ENCODE measurements at regions not wholly inside any gene's neighbourhood (a gene's known extent, or its start where the extent isn't known, plus 50 kb on each side); places are given as distances from the start of the nearest gene placed in this dataset.

DNA sequence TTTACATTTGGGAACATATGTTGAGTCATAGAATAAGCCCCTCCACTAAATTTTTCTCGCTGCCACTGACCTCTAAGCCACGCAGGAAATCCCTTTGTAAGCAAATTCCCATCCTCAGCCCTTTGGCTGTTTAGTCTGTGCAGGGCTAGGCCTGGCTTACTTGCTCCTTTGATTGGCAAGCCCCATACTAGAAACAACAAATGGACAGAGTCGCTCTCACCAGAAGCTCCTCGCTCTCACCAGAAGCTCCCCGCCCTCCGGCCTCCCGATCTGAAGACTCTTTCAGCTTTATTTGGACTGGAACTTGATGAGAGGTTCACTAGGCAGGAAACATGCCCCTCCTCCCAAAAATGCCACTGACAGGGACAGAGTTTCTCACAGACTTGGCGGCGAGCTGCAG is 149.2 kb upstream of the EXOC2 start:
- no peaks in the 10 kb centered on the region for H3K9me3 Mint-ChIP-seq (ENCODE audit: unreplicated experiment)
- intact Hi-C loops (cut with micrococcal nuclease; ENCODE audit: unreplicated experiment), result no loop called here
- Histone ChIP-seq H3K4me1 (no peaks in the 10 kb centered on the region), H3K9me3 (no peaks in the 10 kb centered on the region), H3K4me3 (ENCODE audit: low read depth, low read length) (no peak overlapping the region), H3K36me3 (ENCODE audit: control insufficient read depth, insufficient read depth, low read length) (no peaks in the 10 kb centered on the region), H3K27me3 (replicated peaks; ENCODE audit: control insufficient read depth, insufficient read depth, low read length) (no peaks in the 10 kb centered on the region)
- ChIA-PET CTCF (no interaction called here), POLR2A (no interaction called here)
- no peaks in the 10 kb centered on the region for H3K4me1 Mint-ChIP-seq (ENCODE audit: low read depth, unreplicated experiment)
- DNase-seq, result no peak
- H3K27ac Mint-ChIP-seq (ENCODE audit: unreplicated experiment), result no peak overlapping the region
- H3K36me3 Mint-ChIP-seq (ENCODE audit: insufficient read depth, unreplicated experiment), result no peaks in the 10 kb centered on the region
- TF ChIP-seq CTCF (IDR thresholded peaks at IDR 0.05; ENCODE audit: insufficient read depth in 1 of 2, low read depth in 1 of 2, low read length in 1 of 2, severe bottlenecking in 1 of 2, unreplicated experiment in 1 of 2), result no peak
- no peak overlapping the region for H3K4me3 Mint-ChIP-seq (ENCODE audit: unreplicated experiment)
- H3K27me3 Mint-ChIP-seq (ENCODE audit: insufficient read depth, unreplicated experiment), result peaks cover 2% of the 10 kb centered on the region
- BruUV-seq (replicated peaks), result no TSS peak

GRCh38 chr6:841569-841968 is 148.6 kb upstream of the EXOC2 start:
- H3K4me1 Mint-ChIP-seq (ENCODE audit: low read depth, unreplicated experiment), result no peaks in the 10 kb centered on the region
- ChIA-PET POLR2A (no interaction called here), CTCF (no interaction called here)
- H3K27ac Mint-ChIP-seq (ENCODE audit: unreplicated experiment), result no peak overlapping the region
- no peaks in the 10 kb centered on the region for H3K36me3 Mint-ChIP-seq (ENCODE audit: insufficient read depth, unreplicated experiment)
- H3K9me3 Mint-ChIP-seq (ENCODE audit: unreplicated experiment), result no peaks in the 10 kb centered on the region
- H3K36me3 ChIP-seq (ENCODE audit: control insufficient read depth, insufficient read depth, low read length), result no peaks in the 10 kb centered on the region
- no TSS peak for BruUV-seq (replicated peaks)
- intact Hi-C loops (cut with micrococcal nuclease; ENCODE audit: unreplicated experiment), result no loop called here
- peaks cover 2% of the 10 kb centered on the region for H3K27me3 Mint-ChIP-seq (ENCODE audit: insufficient read depth, unreplicated experiment)
- DNase-seq, result no peak
- no peak for TF ChIP-seq CTCF (IDR thresholded peaks at IDR 0.05; ENCODE audit: insufficient read depth in 1 of 2, low read depth in 1 of 2, low read length in 1 of 2, severe bottlenecking in 1 of 2, unreplicated experiment in 1 of 2)
- no peaks in the 10 kb centered on the region for H3K27me3 ChIP-seq (replicated peaks; ENCODE audit: control insufficient read depth, insufficient read depth, low read length)
- H3K4me3 Mint-ChIP-seq (ENCODE audit: unreplicated experiment), result no peak overlapping the region
- H3K4me3 ChIP-seq (ENCODE audit: low read depth, low read length), result no peak overlapping the region
- H3K4me1 ChIP-seq, result no peaks in the 10 kb centered on the region
- no peaks in the 10 kb centered on the region for H3K9me3 ChIP-seq

- Mint-ChIP-seq H3K4me3 (ENCODE audit: unreplicated experiment) (no peak overlapping the region), H3K9me3 (ENCODE audit: unreplicated experiment) (peaks cover 6% of the 10 kb centered on the region), H3K27ac (ENCODE audit: unreplicated experiment) (no peak overlapping the region), H3K36me3 (ENCODE audit: insufficient read depth, unreplicated experiment) (no peaks in the 10 kb centered on the region), H3K4me1 (ENCODE audit: low read depth, unreplicated experiment) (no peaks in the 10 kb centered on the region), H3K27me3 (ENCODE audit: insufficient read depth, unreplicated experiment) (peaks cover 2% of the 10 kb centered on the region)
- no peak for DNase-seq
- Histone ChIP-seq H3K4me3 (ENCODE audit: low read depth, low read length) (no peak overlapping the region), H3K36me3 (ENCODE audit: control insufficient read depth, insufficient read depth, low read length) (no peaks in the 10 kb centered on the region), H3K9me3 (no peaks in the 10 kb centered on the region), H3K27me3 (replicated peaks; ENCODE audit: control insufficient read depth, insufficient read depth, low read length) (no peaks in the 10 kb centered on the region), H3K4me1 (0 out of 2 replicates have a peak, but pooled peaks cover 8% of the 10 kb centered on the region)
- BruUV-seq (replicated peaks), result no TSS peak
- CTCF ChIA-PET, result no interaction called here
- intact Hi-C loops (cut with micrococcal nuclease; ENCODE audit: unreplicated experiment), result no loop called here
- POLR2A ChIA-PET, result interaction anchor here (0.5 kb wide), 1 partner anchor 121 kb away, joined by 3 read pairs; no protein-coding TSS in a partner anchor
- TF ChIP-seq CTCF (IDR thresholded peaks at IDR 0.05; ENCODE audit: insufficient read depth in 1 of 2, low read depth in 1 of 2, low read length in 1 of 2, severe bottlenecking in 1 of 2, unreplicated experiment in 1 of 2), result no peak
Observed at GRCh38 chr6:839201-839600, 146.3 kb upstream of the EXOC2 start.
